NCI-H187 (cell line): ENCODE measurements at regions not wholly inside any gene's neighbourhood (a gene's known extent, or its start where the extent isn't known, plus 50 kb on each side); places are given as distances from the start of the nearest gene placed in this dataset.
"Not testable (repeated sequence)": the region's sequence is repeated elsewhere in the genome, so short reads cannot be mapped to it uniquely, and the experiment has no call there.

ENCODE experiments used
- DNase-seq, 2 experiments: peaks; one replicate each; lab custom pipeline; 2025; lab: John Stamatoyannopoulos, UW

DNA sequence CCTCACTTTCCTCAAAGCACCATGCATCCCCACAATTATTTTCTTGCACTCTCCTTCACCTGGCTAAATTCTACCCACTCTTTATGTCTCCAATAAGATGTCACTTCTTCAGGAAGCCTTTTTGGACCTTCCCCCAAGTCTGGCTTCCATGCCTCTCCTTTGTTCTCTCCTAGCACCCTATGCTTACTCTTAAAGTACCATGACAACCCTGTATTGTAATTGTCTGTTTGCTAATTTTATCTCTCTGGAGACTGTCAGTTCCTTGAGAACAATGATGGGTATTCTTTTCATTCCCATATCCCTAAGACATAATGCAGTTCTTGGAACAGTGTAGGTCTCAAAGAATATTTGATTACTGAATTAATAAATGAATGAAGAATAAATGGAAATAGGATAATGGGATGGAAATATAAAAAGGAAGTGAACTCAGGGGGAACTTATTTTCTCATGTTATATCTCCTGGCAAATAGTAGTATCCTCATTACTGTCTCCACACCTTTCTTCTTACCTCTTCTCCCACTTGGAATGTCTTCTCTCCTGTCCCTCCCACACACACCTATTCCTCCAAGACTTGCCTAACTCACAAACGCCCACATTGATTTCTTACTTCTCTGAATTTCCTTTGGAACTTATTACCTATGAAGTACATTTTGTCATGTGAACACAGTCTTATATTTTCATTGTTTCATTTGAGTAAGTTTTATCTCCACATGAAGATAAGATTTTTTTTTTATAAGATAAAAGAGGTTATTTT lies 499.1 kb downstream of the NFIB start:
- no peak for DNase-seq

DNA sequence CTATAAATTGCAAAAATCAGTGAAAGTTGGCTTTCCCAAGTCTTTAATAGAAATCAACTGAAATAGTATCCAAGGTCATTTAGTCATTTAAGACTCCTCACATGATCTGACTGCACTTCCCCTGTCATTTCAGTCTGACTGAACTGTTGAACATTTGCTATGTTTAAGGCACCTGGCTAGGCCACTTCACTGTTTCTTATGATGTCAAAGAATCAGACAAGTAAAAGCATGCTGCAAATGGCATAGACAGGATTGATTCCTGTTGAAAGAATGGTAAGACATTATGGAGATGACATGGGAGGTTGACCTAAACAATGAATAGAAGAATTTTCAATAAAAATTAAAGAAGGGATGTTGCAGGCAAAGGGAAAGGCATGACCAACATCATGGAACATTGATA lies 502.1 kb downstream of the NFIB start:
- no peak for DNase-seq

DNA sequence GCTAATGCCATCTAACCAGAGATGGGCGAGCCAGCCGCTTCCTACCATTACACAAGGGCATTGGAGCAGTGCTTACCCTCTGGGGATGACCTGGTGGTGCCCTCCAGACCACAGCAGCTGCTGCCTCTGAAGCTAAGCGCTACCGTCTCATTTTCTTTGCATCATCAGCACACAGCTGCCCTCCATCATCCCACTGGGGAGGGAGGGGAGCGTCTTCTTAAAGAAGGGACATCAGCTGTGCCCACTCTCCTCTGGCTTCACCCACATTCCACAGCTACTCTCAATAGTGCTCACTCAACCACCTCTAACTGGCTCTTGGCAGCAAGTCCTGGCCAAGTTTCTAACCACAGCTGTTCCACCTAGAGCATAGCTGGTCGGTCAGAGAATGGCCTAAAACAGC lies 503.4 kb downstream of the NFIB start:
- no peak for DNase-seq

DNA sequence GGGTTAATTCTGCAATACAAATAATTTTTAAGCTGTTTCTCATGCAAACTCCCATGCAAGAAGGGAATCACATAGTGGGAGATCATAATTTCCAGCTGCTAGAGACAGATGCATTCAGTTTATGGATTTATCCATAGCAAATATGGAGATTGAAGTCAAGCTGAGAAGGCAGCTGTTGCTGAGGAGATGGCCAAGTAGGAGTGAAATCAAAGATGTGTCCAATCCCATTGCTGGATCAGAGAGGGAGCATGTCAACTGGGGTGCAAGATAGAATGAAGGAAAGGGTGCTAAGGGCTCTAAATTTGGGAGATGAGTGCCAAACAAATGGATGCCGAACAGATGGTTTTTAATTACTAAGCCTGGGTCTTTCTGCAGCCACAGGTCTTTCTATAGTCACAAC lies 504.5 kb downstream of the NFIB start:
- DNase-seq = no peak

DNA sequence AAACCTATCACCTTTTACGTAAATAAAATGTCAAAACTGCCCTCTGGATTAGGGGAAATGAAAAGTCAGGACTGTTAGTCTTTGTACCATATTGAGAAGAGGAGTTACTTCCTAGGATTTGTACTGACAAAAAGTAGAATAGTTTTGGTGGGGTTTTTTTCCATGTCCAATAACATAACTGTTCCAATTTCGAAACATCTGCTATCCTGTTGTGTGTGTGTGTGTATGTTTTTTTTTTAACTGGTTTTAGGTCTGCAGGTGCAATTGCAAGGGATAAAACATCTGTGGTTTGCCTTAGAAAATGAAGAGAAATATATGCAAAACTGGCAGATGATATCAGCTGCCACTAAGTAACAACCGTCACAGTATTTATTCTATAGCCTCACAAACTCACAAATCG lies 506.8 kb downstream of the NFIB start:
- no peak for DNase-seq

DNA sequence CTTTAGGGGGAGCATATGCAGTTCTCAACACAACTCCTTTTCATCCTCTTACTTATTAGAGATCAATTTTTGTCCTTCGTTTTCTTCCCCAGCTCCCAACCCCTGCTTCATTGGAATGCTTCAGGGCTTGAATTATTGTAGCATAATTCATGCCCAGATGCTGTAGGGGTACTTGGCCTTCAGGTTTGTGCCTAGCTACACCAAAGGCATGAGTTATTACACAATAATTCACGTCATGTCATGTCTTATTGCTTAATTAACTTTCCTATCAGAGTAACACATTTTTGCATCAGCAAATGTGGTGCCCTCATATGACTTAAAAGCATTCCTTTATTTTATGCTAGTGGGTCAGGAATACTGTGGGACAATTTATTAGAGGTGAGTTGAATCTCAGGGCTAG lies 507.2 kb downstream of the NFIB start:
- DNase-seq = no peak

DNA sequence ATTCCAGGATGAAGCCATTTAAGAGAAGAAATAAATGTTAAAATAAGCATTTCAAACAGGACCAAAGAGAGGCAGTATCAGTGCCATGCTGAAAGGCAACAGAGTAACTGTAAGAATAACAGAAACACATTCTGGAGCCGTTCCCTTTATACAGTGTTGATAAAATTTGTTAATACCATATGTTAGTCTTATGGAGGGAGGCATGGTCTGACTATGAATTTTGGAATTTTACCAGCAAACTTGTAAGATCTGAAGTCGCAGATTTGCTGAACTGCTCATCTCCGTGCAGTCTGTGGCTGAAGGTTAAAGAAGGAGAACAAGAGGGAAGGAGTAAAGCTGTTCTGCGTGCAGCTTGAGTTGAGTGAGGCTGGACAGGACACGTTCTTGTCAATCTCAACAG lies 508.4 kb downstream of the NFIB start:
- no peak for DNase-seq

DNA sequence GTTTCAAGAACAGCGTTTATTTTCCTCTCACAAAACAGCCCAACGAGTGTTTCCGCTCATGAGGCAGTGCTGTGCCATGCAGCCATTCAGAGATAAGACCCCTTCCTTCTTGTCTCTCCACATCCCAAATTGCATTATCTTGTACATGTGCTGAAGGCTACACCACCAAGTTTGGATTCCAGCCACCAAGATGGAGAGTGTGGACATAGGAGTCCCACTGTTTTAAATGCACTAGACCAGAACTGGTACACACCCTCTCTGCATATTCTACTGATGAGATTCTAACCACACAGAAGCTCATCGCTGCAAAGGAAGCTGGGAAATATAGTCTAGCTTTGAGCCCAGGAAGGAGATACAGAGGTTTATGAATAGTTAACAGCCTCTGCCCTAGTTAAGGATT lies 509.4 kb downstream of the NFIB start:
- DNase-seq = no peak

DNA sequence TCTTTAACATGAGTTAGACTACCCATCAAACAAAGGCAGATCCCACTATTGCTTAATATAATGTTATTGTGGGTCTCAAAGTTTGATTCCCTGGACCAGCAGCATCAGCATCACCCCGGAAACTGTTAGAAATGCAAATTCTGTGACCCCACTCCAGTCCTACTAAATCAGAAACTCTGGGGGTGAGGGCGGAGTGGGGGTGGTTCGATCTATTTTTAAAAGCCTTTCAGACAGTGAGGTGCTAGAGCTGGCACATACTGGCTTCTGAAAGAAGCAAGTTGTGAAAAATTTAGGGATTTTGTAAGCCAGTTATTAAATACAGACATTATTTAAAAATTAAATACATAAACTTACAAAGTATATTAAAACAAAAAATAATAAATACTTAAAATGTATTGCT lies 513.2 kb downstream of the NFIB start:
- no peak for DNase-seq

DNA sequence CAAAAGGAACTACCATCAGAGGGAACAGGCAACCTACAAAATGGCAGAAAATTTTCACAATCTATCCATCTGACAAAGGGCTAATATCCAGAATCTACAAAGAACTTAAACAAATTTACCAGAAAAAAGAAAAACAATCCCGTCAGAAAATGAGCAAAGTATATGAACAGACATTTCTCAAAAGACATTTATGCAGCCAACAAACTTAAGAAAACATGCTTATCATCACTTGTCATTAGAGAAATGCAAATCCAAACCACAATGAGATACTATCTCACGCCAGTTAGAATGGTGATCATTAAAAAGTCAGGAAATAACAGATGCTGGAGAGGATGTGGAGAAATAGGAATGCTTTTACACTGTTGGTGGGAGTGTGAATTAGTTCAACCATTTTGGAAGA lies 516.2 kb downstream of the NFIB start:
- DNase-seq = not testable (repeated sequence)

DNA sequence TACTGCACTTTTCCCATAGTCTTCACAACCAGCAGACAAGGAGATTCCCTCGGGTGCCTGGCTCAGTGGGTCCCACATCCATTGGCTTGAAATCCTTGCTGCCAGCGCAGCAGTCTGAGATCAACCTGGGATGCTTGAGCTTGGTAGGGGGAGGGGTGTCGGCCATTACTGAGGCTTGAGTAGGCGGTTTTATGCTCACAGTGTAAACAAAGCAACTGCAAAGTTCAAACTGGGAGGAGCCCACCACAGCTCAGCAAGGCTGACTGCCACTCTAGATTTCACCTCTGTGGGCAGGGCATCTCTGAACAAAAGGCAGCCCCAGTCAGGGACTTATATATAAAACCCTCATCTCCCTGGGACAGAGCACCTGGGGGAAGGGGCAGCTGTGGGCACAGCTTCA lies 512.3 kb upstream of the MPDZ start:
- no peak for DNase-seq

DNA sequence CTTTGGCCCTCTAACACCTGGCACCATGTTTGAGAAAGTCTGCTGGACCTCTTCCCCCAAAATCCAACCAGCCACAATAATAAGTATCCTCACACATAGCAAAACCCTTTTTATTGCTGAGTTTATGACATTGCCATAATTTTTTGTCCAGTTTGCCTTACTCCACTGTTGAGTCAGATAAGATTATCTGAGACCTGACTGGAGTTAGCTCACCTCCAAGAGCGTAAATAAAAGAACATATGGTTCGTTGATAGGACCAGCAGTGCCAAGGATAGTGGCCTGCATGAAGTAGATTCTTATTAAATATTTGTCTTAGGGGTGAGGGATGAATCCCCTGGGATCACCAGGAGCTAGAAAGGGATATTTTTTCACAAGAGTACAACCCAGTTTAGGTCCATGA lies 510.6 kb upstream of the MPDZ start:
- no peak for DNase-seq

DNA sequence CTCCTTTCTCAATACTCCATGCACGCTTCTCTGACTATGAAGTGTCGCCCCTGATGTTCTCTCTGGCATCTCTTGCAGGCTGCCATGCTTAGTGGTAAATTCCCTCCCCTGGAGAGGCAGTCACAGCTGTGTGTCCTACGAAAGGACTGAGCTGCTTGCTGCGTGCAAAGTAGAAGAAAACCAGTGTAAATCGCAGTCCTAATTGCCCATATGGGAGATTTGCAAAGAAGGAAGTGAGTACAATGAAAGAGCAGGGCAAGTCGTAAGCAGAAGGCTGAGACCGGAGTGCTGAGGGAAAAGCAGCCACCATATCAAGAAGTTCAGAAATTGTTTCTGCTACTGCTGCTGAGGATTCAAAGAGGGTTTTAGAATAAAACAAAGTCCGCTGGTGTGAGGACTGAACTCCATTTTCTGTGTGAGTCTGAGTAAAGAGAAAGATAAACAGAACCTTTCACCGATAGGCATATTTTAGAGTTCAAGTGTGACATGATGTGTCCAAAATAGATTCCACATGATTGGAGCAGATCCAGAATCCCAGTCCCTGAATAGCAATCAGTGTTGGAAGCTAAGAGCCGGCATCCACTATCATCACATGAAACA lies 507.8 kb upstream of the MPDZ start:
- no peak for DNase-seq

DNA sequence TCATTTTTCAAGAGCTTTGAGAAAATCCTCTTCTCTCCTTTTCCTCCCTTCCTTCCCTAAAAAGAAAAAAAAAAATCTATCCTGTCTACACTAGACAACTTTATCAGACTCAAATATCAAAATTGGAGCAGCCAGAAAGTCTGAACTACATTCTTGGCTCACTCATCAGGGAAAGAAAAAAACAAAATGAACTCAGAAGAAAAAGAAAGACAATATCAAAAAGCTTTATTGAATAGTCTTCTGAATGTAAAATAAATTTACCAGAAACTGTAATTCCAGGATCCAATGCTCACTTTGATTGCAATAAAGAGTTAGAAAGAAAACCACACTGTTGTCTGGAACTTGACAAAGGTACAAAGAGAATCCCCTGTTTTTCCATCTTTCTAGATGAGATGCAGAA lies 507.2 kb upstream of the MPDZ start:
- no peak for DNase-seq

DNA sequence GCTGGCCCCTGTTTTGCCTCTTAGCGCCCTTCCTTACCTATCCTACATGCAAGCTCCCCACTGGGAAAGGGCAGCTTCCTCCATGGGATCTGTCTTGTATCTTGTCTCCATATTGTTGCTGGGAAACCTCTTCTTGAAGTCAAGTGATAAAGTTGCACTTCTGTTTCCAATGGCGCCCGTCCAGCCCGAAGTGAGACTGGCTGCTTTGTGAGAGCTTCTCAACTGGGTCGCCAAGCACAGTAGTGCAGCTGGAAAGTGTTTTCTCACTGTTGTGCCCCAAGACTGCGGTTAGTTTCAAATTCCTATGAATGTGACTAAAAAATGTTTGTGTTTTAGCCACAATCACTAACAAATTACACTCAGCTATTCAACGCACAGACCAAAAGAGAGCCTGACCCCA lies 506.6 kb upstream of the MPDZ start:
- no peak for DNase-seq

DNA sequence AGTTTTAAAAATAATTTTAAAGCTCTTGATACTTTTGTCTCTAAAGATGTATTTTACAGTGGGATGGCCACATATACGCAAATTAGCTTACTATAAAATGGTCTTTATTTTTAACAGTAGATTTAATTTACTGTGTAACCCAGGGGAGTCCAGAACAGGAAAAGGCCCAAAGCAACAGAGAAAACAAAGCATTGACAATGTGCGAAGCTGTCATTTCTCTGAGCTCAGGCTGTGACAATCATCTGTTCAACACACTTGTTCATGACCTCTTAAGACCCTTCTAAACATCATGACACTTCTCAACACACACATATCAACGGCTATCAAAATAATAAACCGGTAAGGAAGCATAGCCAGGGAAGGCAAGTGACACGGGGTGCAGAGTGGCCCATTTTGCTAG lies 499.6 kb upstream of the MPDZ start:
- DNase-seq = no peak

DNA sequence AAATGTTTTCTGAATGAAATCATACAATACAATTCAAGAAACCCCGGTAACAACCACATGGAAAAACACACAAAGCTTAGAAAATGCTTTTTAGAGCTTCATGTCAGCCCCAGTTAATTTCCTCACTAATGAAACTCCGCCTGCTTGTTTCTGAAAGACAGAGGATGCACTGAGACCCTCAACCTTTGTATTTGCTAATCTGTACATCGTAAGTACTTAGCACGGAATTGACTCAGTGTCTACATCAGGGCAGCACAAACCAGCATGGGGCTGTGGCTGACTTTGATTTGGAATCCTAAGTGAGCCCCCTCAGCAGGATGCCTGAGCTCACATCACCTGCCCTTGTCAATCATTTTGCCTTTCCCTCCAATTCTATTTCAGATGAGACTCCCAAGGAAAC lies 499.1 kb upstream of the MPDZ start:
- DNase-seq = no peak

DNA sequence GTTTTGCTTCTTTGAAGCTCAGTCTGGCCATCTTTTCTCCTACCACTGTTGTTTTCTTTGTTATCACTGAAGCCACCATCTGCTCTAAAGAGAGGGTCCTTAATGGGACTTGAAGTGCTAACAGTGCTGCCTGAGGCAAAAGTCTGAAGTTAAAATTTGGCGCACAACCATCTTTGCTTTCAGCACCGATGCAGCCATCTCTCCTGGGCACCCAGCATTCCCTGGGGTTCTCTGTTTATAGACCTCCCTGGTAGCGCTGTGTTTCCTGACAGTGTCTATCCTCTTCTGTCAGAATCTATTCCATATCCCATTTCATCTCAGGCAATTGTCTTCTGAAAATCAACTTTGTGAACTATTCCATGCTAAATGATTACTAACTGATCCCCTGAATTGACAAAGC lies 491.5 kb upstream of the MPDZ start:
- DNase-seq = no peak

DNA sequence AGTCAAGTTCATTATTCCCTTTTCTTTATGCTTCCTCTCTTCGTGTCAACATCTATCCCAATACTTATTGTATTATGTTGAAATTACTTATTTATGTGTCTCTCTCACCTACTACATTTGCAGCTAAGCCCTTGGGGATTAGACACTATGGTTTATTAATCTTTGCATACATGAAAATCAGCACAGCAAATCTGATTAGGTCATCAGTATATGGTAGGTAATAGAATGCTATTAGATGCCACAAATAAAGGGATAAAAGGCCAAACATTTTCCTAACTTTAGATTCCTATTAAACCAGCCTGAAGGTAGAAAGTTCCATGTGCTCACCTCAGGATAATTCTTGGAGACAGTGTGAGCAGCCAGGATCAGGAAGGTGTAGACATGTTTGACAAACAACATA lies 490.1 kb upstream of the MPDZ start:
- no peak for DNase-seq

DNA sequence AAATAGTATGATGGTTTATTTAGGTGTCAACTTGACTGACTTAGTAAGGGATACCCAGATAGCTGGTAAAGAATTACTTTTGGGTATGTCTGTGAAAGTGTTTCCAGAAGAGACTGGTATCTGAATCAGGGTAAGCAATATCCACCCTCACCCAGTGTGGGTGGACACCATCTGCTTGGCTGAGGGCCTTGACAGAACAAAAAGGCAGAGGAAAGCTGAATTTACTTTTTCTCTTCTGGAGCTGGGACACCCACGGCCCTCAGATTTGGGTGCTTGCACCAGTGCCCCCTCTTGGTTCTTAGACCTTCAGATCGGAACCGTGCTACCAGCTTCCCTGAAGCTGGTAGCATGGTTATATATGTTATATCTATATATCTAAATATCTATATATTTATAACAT lies 489.5 kb upstream of the MPDZ start:
- DNase-seq = no peak

DNA sequence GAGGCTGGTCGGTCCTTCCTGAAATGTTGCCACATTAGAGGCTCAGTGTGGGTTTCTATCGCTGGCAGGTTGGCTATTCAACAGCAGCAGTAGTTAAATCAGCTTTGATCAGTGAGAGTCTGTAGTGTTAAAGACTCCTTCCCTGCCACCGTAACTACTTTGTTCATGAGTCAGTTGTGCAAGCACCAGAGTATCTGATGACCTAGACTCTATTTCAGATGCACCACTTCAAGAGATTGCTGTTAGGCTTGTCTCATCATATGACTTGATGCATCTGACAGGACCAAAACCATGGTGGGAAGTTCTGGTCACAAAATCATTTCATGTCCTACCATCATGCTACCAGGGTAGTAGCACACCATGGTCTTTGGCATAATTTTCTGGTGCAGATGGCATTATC lies 482.7 kb upstream of the MPDZ start:
- DNase-seq = no peak

DNA sequence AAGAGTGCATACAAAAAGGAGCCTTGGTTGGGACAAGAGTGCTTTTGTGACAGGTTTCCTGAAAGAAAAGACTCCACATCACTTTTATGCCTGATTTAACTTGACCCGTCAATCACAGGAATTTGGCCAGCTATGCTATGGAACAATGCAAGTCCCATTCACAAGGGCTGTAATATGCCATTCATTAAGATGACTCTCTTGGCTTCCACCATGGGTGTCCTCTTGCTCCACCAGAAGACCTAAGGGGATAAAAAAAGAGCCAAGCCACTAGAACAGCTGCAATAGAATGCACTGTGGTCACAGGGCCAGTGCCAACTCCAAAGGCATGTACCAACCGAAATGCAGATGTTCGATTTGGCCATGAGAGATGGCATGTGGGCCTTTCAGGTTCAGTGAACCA lies 480.1 kb upstream of the MPDZ start:
- DNase-seq = no peak

DNA sequence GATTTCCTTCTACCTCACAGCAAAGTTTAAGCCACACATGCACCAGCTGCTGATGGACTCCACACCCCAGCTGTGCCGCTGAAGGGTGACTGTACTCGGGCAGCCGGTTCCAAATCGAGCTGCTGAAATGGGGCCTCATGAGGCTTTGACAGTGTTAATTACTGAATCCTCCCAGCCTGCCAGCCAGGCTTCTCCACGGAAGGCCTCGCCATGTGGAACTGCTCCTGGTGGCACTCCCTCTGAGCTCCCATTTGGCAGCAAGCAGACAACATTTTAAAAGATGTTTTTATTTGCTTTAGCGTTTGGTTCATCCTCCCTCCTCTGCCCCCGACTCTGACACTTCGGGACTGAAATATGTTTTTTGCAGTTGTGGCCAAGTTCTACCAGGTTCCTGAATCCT lies 479.4 kb upstream of the MPDZ start:
- DNase-seq = no peak

DNA sequence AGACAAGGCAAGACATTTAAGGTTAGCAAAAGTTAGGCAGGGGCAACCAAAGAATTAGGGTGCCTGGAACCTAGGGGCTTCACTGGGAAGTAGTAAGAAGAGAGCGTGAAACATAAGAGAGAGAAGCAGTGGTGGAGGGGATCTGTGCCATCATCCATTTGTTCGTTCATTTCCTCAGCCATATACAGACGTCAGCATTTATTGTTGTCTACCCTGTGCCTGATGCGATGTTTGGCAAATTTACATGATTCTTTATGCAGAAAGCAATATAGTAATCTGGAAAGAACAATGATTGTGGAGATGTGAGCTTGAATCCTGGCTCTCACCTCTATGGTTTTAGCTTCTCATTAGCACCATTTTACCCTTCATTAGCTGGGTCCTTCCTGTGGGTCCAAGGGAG lies 477.5 kb upstream of the MPDZ start:
- no peak for DNase-seq
